LNCaP clone FGC (cell line): ENCODE measurements at regions not wholly inside any gene's neighbourhood (a gene's known extent, or its start where the extent isn't known, plus 50 kb on each side); places are given as distances from the start of the nearest gene placed in this dataset.

Experiments used
- DNase-seq: peaks from one replicate; pipeline ENCODE4 v3.0.0-alpha.2; 2011; ENCODE audit warnings: low read depth
- H3K4me3 ChIP-seq: 2 replicates; pipeline ENCODE4 v1.5.1; 2011; ENCODE audit warnings: mild to moderate bottlenecking, low read depth, low read length, control low read depth
- CTCF ChIP-seq: IDR thresholded peaks from 2 replicates; pipeline ENCODE4 v1.5.1; 2012; ENCODE audit warnings: mild to moderate bottlenecking; ENCODE audit not compliant: control insufficient read depth, insufficient read depth; ENCODE audit errors: extremely low read depth

GRCh38 chr4:56099378-56099786 is 150.6 kb downstream of the CEP135 start:
- no peak for DNase-seq
- H3K4me3 ChIP-seq: no peak overlapping the region
- TF ChIP-seq CTCF: no peak

- no peak overlapping the region for H3K4me3 ChIP-seq
- TF ChIP-seq CTCF: no peak
- no peak for DNase-seq
Measured at GRCh38 chr4:56093576-56093975, 144.8 kb downstream of the CEP135 start.

GRCh38 chr4:56092540-56092939 is 143.8 kb downstream of the CEP135 start:
- no peak overlapping the region for H3K4me3 ChIP-seq
- no peak for TF ChIP-seq CTCF
- no peak for DNase-seq

- no peak overlapping the region for H3K4me3 ChIP-seq
- DNase-seq: no peak
Measured at GRCh38 chr4:56086561-56086960, 137.8 kb downstream of the CEP135 start.

GRCh38 chr4:56086073-56086541 is 137.4 kb downstream of the CEP135 start:
- no peak for TF ChIP-seq CTCF
- H3K4me3 ChIP-seq: no peak overlapping the region
- DNase-seq: no peak

More at GRCh38 chr4:56086561-56086960, 137.8 kb downstream of the CEP135 start:
- no peak for TF ChIP-seq CTCF

- no peak for TF ChIP-seq CTCF
- DNase-seq: no peak
- no peak overlapping the region for H3K4me3 ChIP-seq
Measured at GRCh38 chr4:56085275-56085674, 136.5 kb downstream of the CEP135 start.

- H3K4me3 ChIP-seq: no peak overlapping the region
- DNase-seq: no peak
- TF ChIP-seq CTCF: no peak
Measured at GRCh38 chr4:56084851-56085250, 136.1 kb downstream of the CEP135 start.
